Coronary artery (tissue), 2 donors: ENCODE measurements at regions not wholly inside any gene's neighbourhood (a gene's known extent, or its start where the extent isn't known, plus 50 kb on each side); places are given as distances from the start of the nearest gene placed in this dataset.
"Not testable (repeated sequence)": the region's sequence is repeated elsewhere in the genome, so short reads cannot be mapped to it uniquely, and the experiment has no call there.

Source experiments
- DNase-seq: peaks from one replicate; pipeline ENCODE4 v3.0.0-alpha.2; 2017; ENCODE audit warnings: low spot score
- H3K27ac ChIP-seq, 2 donors: fragments of 200-600 bp; sonication (generic); one replicate each; pipeline ENCODE4 v1.5.1; 2016 to 2019
- H3K4me3 ChIP-seq: fragments of 200-600 bp; sonication (generic); 2 replicates; pipeline ENCODE4 v1.5.1; 2016; ENCODE audit warnings: mild to moderate bottlenecking, moderate library complexity
- CTCF ChIP-seq: fragments of 200-600 bp; sonication (generic); IDR thresholded peaks from one replicate; pipeline ENCODE4 v1.5.1; 2019; ENCODE audit warnings: antibody characterized with exemption

- no peak overlapping the region for H3K27ac ChIP-seq
- TF ChIP-seq CTCF: no peak
- no peak overlapping the region for H3K4me3 ChIP-seq
- DNase-seq: no peak
Observed at GRCh38 chr13:111064661-111065060, 50.4 kb upstream of the ARHGEF7 start.

- no peak overlapping the region for H3K4me3 ChIP-seq
- no peak for TF ChIP-seq CTCF
- DNase-seq: no peak
- H3K27ac ChIP-seq: no peak overlapping the region
Observed at GRCh38 chr13:111062966-111063365, 52.1 kb upstream of the ARHGEF7 start.

GRCh38 chr13:111062305-111062704 is 52.8 kb upstream of the ARHGEF7 start:
- H3K4me3 ChIP-seq: no peak overlapping the region
- no peak overlapping the region for H3K27ac ChIP-seq
- no peak for DNase-seq
- no peak for TF ChIP-seq CTCF

GRCh38 chr13:111061358-111062045 is 53.6 kb upstream of the ARHGEF7 start:
- DNase-seq: no peak
- no peak overlapping the region for H3K4me3 ChIP-seq

GRCh38 chr13:111060237-111060919 is 54.7 kb upstream of the ARHGEF7 start:
- no peak overlapping the region for H3K4me3 ChIP-seq
- DNase-seq: no peak
- H3K27ac ChIP-seq: no peak overlapping the region
- TF ChIP-seq CTCF: no peak

More at GRCh38 chr13:111061358-111062045, 53.6 kb upstream of the ARHGEF7 start:
- no peak overlapping the region for H3K27ac ChIP-seq
- no peak for TF ChIP-seq CTCF

GRCh38 chr13:111058796-111059506 is 56.2 kb upstream of the ARHGEF7 start:
- Histone ChIP-seq H3K4me3 (no peak overlapping the region), H3K27ac (no peak overlapping the region)
- DNase-seq: no peak
- no peak for TF ChIP-seq CTCF

GRCh38 chr13:111058339-111058738 is 56.8 kb upstream of the ARHGEF7 start:
- not testable (repeated sequence) for DNase-seq, H3K4me3 ChIP-seq, H3K27ac ChIP-seq

- H3K27ac ChIP-seq, H3K4me3 ChIP-seq: not testable (repeated sequence)
- peak; percentile 56 for DNase-seq
Observed at GRCh38 chr13:111051726-111052232, 63.3 kb upstream of the ARHGEF7 start.
